H9 (cell line): ENCODE measurements at regions not wholly inside any gene's neighbourhood (a gene's known extent, or its start where the extent isn't known, plus 50 kb on each side); places are given as distances from the start of the nearest gene placed in this dataset.

Source experiments
- DNase-seq: peaks from one replicate; pipeline ENCODE4 v3.0.0-alpha.2; 2017
- H2AFZ ChIP-seq: one replicate; pipeline ENCODE4 v1.6.1; 2013; ENCODE audit warnings: mild to moderate bottlenecking, low read length, control low read depth, moderate library complexity
- H2AK5ac ChIP-seq: 2 replicates; pipeline ENCODE4 v1.6.1; 2013; ENCODE audit warnings: low read length, control low read depth, mixed read lengths; ENCODE audit not compliant: insufficient read length
- H2BK120ac ChIP-seq: one replicate; pipeline ENCODE4 v1.6.1; 2013; ENCODE audit warnings: low read depth, mild to moderate bottlenecking, low read length, control low read depth, inconsistent platforms; ENCODE audit not compliant: poor library complexity, severe bottlenecking
- H2BK12ac ChIP-seq: 2 replicates; pipeline ENCODE4 v1.6.1; 2013; ENCODE audit warnings: low read length, control low read depth, mixed read lengths, low read depth; ENCODE audit not compliant: insufficient read length
- H2BK15ac ChIP-seq: 2 replicates; pipeline ENCODE4 v1.6.1; 2013; ENCODE audit warnings: low read depth, low read length, control low read depth
- H2BK20ac ChIP-seq: one replicate; pipeline ENCODE4 v1.6.1; 2013; ENCODE audit warnings: low read depth, mild to moderate bottlenecking, low read length, control low read depth, inconsistent platforms; ENCODE audit not compliant: poor library complexity, severe bottlenecking
- H2BK5ac ChIP-seq: 2 replicates; pipeline ENCODE4 v1.6.1; 2013; ENCODE audit warnings: low read length, control low read depth, mixed read lengths; ENCODE audit not compliant: insufficient read length
- H3K14ac ChIP-seq: 2 replicates; pipeline ENCODE4 v1.6.1; 2013; ENCODE audit warnings: low read length, control low read depth; ENCODE audit not compliant: insufficient read depth
- H3K18ac ChIP-seq: 2 replicates; pipeline ENCODE4 v1.6.1; 2013; ENCODE audit warnings: low read depth, mild to moderate bottlenecking, mixed read lengths, low read length, control low read depth; ENCODE audit not compliant: insufficient read length
- H3K23ac ChIP-seq: 2 replicates; pipeline ENCODE4 v1.6.1; 2013; ENCODE audit warnings: low read length, control low read depth, mixed read lengths, low read depth; ENCODE audit not compliant: insufficient read length
- H3K23me2 ChIP-seq: 2 replicates; pipeline ENCODE4 v1.6.1; 2013; ENCODE audit warnings: low read depth, mild to moderate bottlenecking, mixed read lengths, low read length, control low read depth; ENCODE audit not compliant: insufficient read length, poor library complexity, severe bottlenecking
- H3K27ac ChIP-seq: 2 replicates; pipeline ENCODE4 v1.5.1; 2013; ENCODE audit warnings: low read length, control low read depth, mixed read lengths, low read depth; ENCODE audit not compliant: insufficient read length
- H3K27me3 ChIP-seq: 2 replicates; pipeline ENCODE4 v1.6.1; 2013; ENCODE audit warnings: low read length, control low read depth, inconsistent platforms; ENCODE audit not compliant: insufficient read depth
- H3K4ac ChIP-seq: 2 replicates; pipeline ENCODE4 v1.6.1; 2013; ENCODE audit warnings: low read depth, mild to moderate bottlenecking, control low read depth, inconsistent platforms, low read length, moderate library complexity
- H3K4me1 ChIP-seq: 2 replicates; pipeline ENCODE4 v1.6.1; 2013; ENCODE audit warnings: low read length, control low read depth, inconsistent platforms; ENCODE audit not compliant: insufficient read depth
- H3K4me2 ChIP-seq: 2 replicates; pipeline ENCODE4 v1.6.1; 2013; ENCODE audit warnings: low read length, control low read depth, mixed read lengths; ENCODE audit not compliant: insufficient read length, insufficient read depth
- H3K56ac ChIP-seq: 2 replicates; pipeline ENCODE4 v1.6.1; 2013; ENCODE audit warnings: low read depth, mild to moderate bottlenecking, mixed read lengths, low read length, control low read depth; ENCODE audit not compliant: insufficient read length
- H3K79me1 ChIP-seq: 2 replicates; pipeline ENCODE4 v1.6.1; 2013; ENCODE audit warnings: low read depth, mild to moderate bottlenecking, moderate library complexity, low read length, control low read depth, inconsistent platforms; ENCODE audit not compliant: insufficient read depth, poor library complexity, severe bottlenecking
- H3K79me2 ChIP-seq: 2 replicates; pipeline ENCODE4 v1.6.1; 2013; ENCODE audit warnings: low read length, control low read depth, inconsistent platforms; ENCODE audit not compliant: insufficient read depth
- H3K9ac ChIP-seq: 2 replicates; pipeline ENCODE4 v1.6.1; 2013; ENCODE audit warnings: low read length, control low read depth, mixed read lengths; ENCODE audit not compliant: insufficient read length; ENCODE audit errors: extremely low read depth
- H3K9me3 ChIP-seq: one replicate; pipeline ENCODE4 v1.6.1; 2013; ENCODE audit warnings: low read depth, low read length, inconsistent platforms; ENCODE audit not compliant: control insufficient read depth
- H3T11ph ChIP-seq: one replicate; pipeline ENCODE4 v1.6.1; 2013; ENCODE audit warnings: mild to moderate bottlenecking, low read length, control low read depth, inconsistent platforms
- H4K20me1 ChIP-seq: one replicate; pipeline ENCODE4 v1.6.1; 2013; ENCODE audit not compliant: control insufficient read depth, insufficient read length, insufficient read depth
- H4K5ac ChIP-seq: 2 replicates; pipeline ENCODE4 v1.6.1; 2013; ENCODE audit warnings: low read depth, mild to moderate bottlenecking, mixed read lengths, low read length, control low read depth; ENCODE audit not compliant: insufficient read length
- H4K8ac ChIP-seq: replicated peaks from 2 replicates; pipeline ENCODE4 v1.6.1; 2013; ENCODE audit warnings: low read length, control low read depth, mixed read lengths, low read depth; ENCODE audit not compliant: insufficient read length
- H4K91ac ChIP-seq: 2 replicates; pipeline ENCODE4 v1.6.1; 2013; ENCODE audit warnings: low read depth, mild to moderate bottlenecking, moderate library complexity, mixed read lengths, low read length, control low read depth; ENCODE audit not compliant: insufficient read length
- H3K27ac Mint-ChIP-seq, 3 experiments: 2 replicates in 2 of 3; 3 replicates in 1 of 3; pipeline ENCODE4 v1.8.0; 2020 to 2021; ENCODE audit warnings: mixed read lengths in 3 of 3, mild to moderate bottlenecking in 1 of 3, moderate library complexity in 1 of 3
- H3K27me3 Mint-ChIP-seq: 2 replicates; pipeline ENCODE4 v1.8.0; 2021; ENCODE audit warnings: low read depth, mild to moderate bottlenecking, moderate library complexity, mixed read lengths
- H3K36me3 Mint-ChIP-seq, 3 experiments: 2 replicates in 2 of 3; 3 replicates in 1 of 3; pipeline ENCODE4 v1.8.0; 2020 to 2021; ENCODE audit warnings: low read depth in 3 of 3, mixed read lengths in 3 of 3; ENCODE audit not compliant: insufficient read depth in 1 of 3
- H3K4me1 Mint-ChIP-seq, 2 experiments: 2 replicates each; pipeline ENCODE4 v1.8.0; 2020; ENCODE audit warnings: mixed read lengths in 2 of 2
- H3K4me3 Mint-ChIP-seq, 2 experiments: 2 replicates in 1 of 2; 3 replicates in 1 of 2; pipeline ENCODE4 v1.8.0; 2020 to 2021; ENCODE audit warnings: mild to moderate bottlenecking in 2 of 2, mixed read lengths in 2 of 2, moderate library complexity in 1 of 2
- H3K9me3 Mint-ChIP-seq, 2 experiments: 2 replicates in 1 of 2; 3 replicates in 1 of 2; pipeline ENCODE4 v1.8.0; 2020; ENCODE audit warnings: mild to moderate bottlenecking in 2 of 2, mixed read lengths in 2 of 2, moderate library complexity in 1 of 2
- CTCF ChIP-seq: fragments of 200-600 bp; sonication (generic); conservative IDR thresholded peaks from 3 replicates; pipeline ENCODE4 v1.8.0; 2021; ENCODE audit warnings: antibody characterized with exemption, mild to moderate bottlenecking
- WGBS: extraction: QIAGEN DNeasy Blood & Tissue Kit; methylation state at CpG from one replicate; pipeline ENCODE4 v1.1.7; 2013; ENCODE audit warnings: missing lambda C conversion rate, low lambda C conversion rate, mixed read lengths; ENCODE audit not compliant: insufficient read length; ENCODE audit errors: extremely low coverage; 5-methylcytosine and 5-hydroxymethylcytosine counted together

GRCh38 chr21:16841975-16842695 is 670.7 kb upstream of the CXADR start:
- Histone ChIP-seq H2BK5ac (no peak overlapping the region), H2BK20ac (no peak overlapping the region), H2BK120ac (no peak overlapping the region), H2AFZ (no peak overlapping the region), H3K23ac (no peak overlapping the region), H3K4me2 (no peak overlapping the region), H3K4ac (no peak overlapping the region), H3K27me3 (no peaks in the 10 kb centered on the region), H3K18ac (no peak overlapping the region), H2BK15ac (no peak overlapping the region), H2BK12ac (no peak overlapping the region), H4K5ac (no peak overlapping the region), H3K79me2 (no peaks in the 10 kb centered on the region), H4K91ac (no peak overlapping the region), H2AK5ac (no peak overlapping the region), H3K9ac (no peak overlapping the region), H3K23me2 (no peaks in the 10 kb centered on the region), H3K9me3 (no peaks in the 10 kb centered on the region), H3T11ph (no peak overlapping the region), H3K56ac (no peak overlapping the region), H3K79me1 (no peaks in the 10 kb centered on the region), H3K14ac (no peak overlapping the region), H4K20me1 (no peaks in the 10 kb centered on the region), H4K8ac (no peak overlapping the region), H3K4me1 (no peaks in the 10 kb centered on the region), H3K27ac (no peak overlapping the region)
- no CpG with 5 or more reads among the region's 4 CpGs for WGBS
- no peak overlapping the region for H3K4me3 Mint-ChIP-seq
- no peak for TF ChIP-seq CTCF
- no peaks in the 10 kb centered on the region for H3K36me3 Mint-ChIP-seq
- DNase-seq, result no peak
- no peaks in the 10 kb centered on the region for H3K27me3 Mint-ChIP-seq
- no peaks in the 10 kb centered on the region for H3K9me3 Mint-ChIP-seq
- peaks cover 4 to 14% of the 10 kb centered on the region in 2 experiments for H3K4me1 Mint-ChIP-seq
- H3K27ac Mint-ChIP-seq, result no peak overlapping the region
